ENCODE measurements at regions not wholly inside any gene's neighbourhood (a gene's known extent, or its start where the extent isn't known, plus 50 kb on each side); places are given as distances from the start of the nearest gene placed in this dataset.

DNA sequence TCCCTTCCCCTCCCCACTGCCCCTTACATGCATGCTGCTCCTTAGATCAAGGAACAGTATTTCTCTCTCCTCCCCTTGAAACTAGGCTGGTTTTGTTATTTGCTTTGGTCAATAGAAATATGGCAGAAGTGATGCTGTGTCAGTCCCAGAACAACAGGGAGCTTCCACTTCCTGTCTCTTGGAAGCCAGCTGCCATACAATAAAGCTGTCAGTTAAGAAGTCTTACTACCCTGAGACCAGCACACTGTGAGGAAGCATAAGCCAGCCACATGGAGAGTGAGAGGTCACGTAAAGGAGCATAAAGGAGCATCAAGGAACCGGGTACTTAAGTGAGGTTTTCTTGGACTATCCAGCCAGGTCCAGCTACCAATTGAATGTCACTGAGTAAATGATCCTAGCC is 126.6 kb downstream of the NOL4 start:
- H3K4me3 ChIP-seq (ENCODE audit: low read depth, low read length), result no peak overlapping the region
- TF ChIP-seq CTCF (IDR thresholded peaks at IDR 0.05; ENCODE audit: borderline replicate concordance, insufficient read depth, low read depth, low read length), result no peak

GRCh38 chr18:34097312-34097711 is 127.4 kb downstream of the NOL4 start:
- H3K4me3 ChIP-seq (ENCODE audit: low read depth, low read length), result no peak overlapping the region
- TF ChIP-seq CTCF (IDR thresholded peaks at IDR 0.05; ENCODE audit: borderline replicate concordance, insufficient read depth, low read depth, low read length), result no peak

DNA sequence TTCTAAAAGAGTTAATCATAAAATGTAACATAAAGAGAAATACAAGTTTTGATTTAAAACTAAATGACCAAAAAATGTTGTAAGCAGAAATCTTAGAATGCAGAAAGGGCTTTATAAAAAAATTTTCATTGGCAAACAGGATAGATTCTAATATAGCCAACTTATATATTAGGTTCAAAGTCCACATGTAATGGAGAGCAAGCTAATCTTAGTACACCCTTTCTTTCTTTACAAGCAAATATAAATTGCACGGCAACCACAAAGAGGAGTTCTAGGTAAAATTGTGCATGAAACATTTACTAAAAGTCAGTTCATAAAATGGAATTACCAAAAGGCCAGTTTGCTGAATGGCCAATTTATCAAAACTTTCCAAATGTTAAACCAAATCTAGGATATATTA is 130.6 kb downstream of the NOL4 start:
- H3K4me3 ChIP-seq (ENCODE audit: low read depth, low read length), result no peak overlapping the region
- TF ChIP-seq CTCF (IDR thresholded peaks at IDR 0.05; ENCODE audit: borderline replicate concordance, insufficient read depth, low read depth, low read length), result no peak

GRCh38 chr18:34092796-34093195 is 131.9 kb downstream of the NOL4 start:
- no peak for TF ChIP-seq CTCF (IDR thresholded peaks at IDR 0.05; ENCODE audit: borderline replicate concordance, insufficient read depth, low read depth, low read length)
- H3K4me3 ChIP-seq (ENCODE audit: low read depth, low read length), result no peak overlapping the region

DNA sequence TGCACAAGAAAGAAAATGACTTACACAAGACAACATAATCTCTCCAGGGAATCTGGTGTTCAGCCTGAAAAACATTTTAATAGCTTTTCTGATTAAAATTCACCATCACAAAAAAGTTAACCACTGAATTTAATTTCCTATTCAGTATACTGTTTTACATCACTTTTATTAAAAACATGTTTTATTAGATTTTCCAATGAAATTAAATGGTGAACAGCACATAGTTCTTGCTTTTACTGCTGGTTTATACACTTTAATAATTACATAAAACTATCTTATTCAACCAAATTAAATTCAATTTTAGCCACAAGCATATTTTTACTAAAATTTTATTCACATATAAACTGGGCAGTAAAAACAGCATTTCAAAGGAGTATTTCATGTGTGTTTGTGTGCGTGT is 138.3 kb downstream of the NOL4 start:
- H3K4me3 ChIP-seq (ENCODE audit: low read depth, low read length), result no peak overlapping the region
- TF ChIP-seq CTCF (IDR thresholded peaks at IDR 0.05; ENCODE audit: borderline replicate concordance, insufficient read depth, low read depth, low read length), result no peak

DNA sequence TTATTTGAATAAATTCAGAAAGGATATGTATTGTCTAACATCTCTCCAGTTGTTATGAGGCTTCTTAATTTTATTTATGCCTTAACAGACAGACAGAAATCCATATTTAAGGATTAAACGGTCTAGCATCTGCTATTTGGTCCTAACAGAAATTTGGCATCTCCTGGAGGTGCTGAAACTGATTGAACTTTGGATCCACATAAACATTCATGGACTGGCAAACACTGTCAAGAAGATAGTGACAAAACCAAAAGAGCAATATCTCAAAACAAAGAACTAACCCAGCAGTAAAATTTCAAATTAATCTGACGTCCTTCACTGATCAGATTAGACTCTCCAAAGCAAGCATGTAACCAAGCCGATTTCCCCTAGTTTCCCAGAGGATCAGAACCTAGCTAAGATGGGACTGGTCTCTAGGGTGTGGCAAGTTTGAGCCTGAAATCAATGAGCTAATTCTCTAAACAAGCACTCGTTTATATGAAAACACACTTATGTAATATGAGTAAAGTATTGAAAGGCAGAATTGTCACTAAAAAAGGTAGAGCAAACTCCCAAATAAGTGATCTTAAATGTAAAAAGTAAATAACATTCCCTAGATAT is 139.5 kb downstream of the NOL4 start:
- TF ChIP-seq CTCF (IDR thresholded peaks at IDR 0.05; ENCODE audit: borderline replicate concordance, insufficient read depth, low read depth, low read length), result no peak
- no peak overlapping the region for H3K4me3 ChIP-seq (ENCODE audit: low read depth, low read length)

DNA sequence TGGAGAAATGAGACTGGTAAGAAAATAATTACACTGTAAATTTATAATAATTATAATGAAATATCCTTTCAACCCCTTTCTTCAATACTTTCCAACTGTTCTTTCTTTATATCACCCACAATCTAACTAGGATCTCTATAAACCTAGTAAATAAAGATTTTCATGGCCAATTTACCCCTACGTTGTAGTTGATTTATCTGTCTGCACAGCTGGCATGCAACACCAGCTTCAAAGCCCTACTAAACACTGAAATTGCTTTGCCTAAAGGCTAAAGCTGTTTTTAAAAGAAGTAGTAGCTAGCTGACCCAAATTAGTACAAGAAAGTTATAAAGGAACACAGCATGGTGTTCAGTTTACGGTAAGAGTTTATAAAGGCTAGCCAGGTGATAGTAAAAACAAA is 140.1 kb downstream of the NOL4 start:
- no peak for TF ChIP-seq CTCF (IDR thresholded peaks at IDR 0.05; ENCODE audit: borderline replicate concordance, insufficient read depth, low read depth, low read length)
- H3K4me3 ChIP-seq (ENCODE audit: low read depth, low read length), result no peak overlapping the region

Data from GM12875 (cell line).